Esophagus squamous epithelium (tissue), 5 donors: ENCODE measurements at regions not wholly inside any gene's neighbourhood (a gene's known extent, or its start where the extent isn't known, plus 50 kb on each side); places are given as distances from the start of the nearest gene placed in this dataset.

Experiments
- DNase-seq: peaks from one replicate; lab custom pipeline; 2025; lab: John Stamatoyannopoulos, UW
- H3K27ac ChIP-seq, 4 donors: fragments of 200-600 bp; sonication (generic); one replicate each; pipeline ENCODE4 v1.5.1; 2016 to 2019; ENCODE audit warnings: mild to moderate bottlenecking in 1 of 4
- H3K27me3 ChIP-seq, 4 donors: fragments of 200-600 bp; sonication (generic); 1 replicate in 3 of 4; 2 replicates in 1 of 4; pipeline versions ENCODE4 v1.5.1 to v1.6.0; 2017 to 2021; ENCODE audit warnings: antibody characterized with exemption in 1 of 4
- H3K36me3 ChIP-seq, 3 donors: fragments of 200-600 bp; sonication (generic); one replicate each; pipeline ENCODE4 v1.5.1; 2016 to 2019
- H3K4me1 ChIP-seq, 3 donors: fragments of 200-600 bp; sonication (generic); one replicate each; pipeline ENCODE4 v1.5.1; 2017 to 2019
- H3K4me3 ChIP-seq, 4 donors: fragments of 200-600 bp; sonication (generic); 1 replicate in 3 of 4; 2 replicates in 1 of 4; pipeline ENCODE4 v1.5.1; 2016 to 2019; ENCODE audit warnings: mild to moderate bottlenecking in 2 of 4, moderate library complexity in 1 of 4
- H3K9me3 ChIP-seq, 3 donors: fragments of 200-600 bp; sonication (generic); one replicate each; pipeline ENCODE4 v1.5.1; 2016 to 2019
- CTCF ChIP-seq, 6 experiments: fragments of 450-650 bp in 4 of 6; fragments of 200-600 bp in 2 of 6; sonication (generic) in 2 of 6; IDR thresholded peaks; one replicate each; pipeline ENCODE4 v1.5.1; 2016 to 2019; ENCODE audit warnings: antibody characterized with exemption in 6 of 6, mild to moderate bottlenecking in 4 of 6, moderate library complexity in 4 of 6
- POLR2A ChIP-seq, 4 donors: fragments of 450-650 bp; IDR thresholded peaks; one replicate each; pipeline ENCODE4 v1.6.1; 2017; ENCODE audit warnings: antibody characterized with exemption in 4 of 4, mild to moderate bottlenecking in 4 of 4, moderate library complexity in 3 of 4
- WGBS, 2 donors: methylation state at CpG; one replicate each; pipeline ENCODE4 v1.1.5; 2018; 5-methylcytosine and 5-hydroxymethylcytosine counted together
- intact Hi-C: fragments of 100-400 bp; cut with DNase I; formaldehyde crosslinking; loops from one replicate; pipeline ENCODE4 v1.15.0; 2022
- donor health status: DM: yes; HTN: yes; CAD: no.

DNA sequence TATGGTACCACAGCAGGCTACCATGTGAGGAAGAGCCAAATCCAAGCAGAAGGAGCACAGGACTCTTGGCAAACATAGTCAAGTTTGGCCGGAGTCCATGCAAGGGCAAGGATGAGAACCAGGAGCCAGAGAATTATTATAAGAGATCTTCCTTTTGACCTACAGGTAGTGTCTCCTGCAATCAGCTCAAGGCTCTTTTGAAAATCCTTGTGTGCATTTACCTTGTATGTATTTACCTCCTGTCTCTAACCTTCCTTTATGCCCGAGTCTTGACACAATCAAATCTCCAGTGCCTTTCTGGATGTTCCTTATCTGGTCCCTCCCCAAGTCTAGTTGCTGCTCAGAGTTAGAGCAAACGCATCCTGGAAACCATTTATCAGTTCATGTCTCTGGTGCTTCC lies 855.0 kb upstream of the CELF4 start:
- Histone ChIP-seq H3K9me3 (no peaks in the 10 kb centered on the region), H3K36me3 (no peaks in the 10 kb centered on the region), H3K4me1 (no peaks in the 10 kb centered on the region), H3K27ac (no peak overlapping the region), H3K27me3 (no peaks in the 10 kb centered on the region), H3K4me3 (peak overlapping the region in 1 of 4 donors; percentile 36)
- no peak for DNase-seq
- intact Hi-C loops: no loop called here
- TF ChIP-seq POLR2A (IDR thresholded peaks at IDR 0.05): no peak
- no peak for TF ChIP-seq CTCF (IDR thresholded peaks at IDR 0.05)
- 43 to 56% methylated on average over 3 of the region's 3 CpGs for WGBS, 2 donors

GRCh38 chr18:38415811-38416210 lies 850.2 kb upstream of the CELF4 start:
- H3K36me3 ChIP-seq: no peaks in the 10 kb centered on the region
- TF ChIP-seq POLR2A (IDR thresholded peaks at IDR 0.05) (no peak), CTCF (IDR thresholded peaks at IDR 0.05) (no peak)

GRCh38 chr18:38413193-38413592 lies 847.6 kb upstream of the CELF4 start:
- Histone ChIP-seq H3K27me3 (no peaks in the 10 kb centered on the region), H3K4me3 (no peak overlapping the region), H3K4me1 (no peaks in the 10 kb centered on the region), H3K27ac (no peak overlapping the region), H3K9me3 (no peaks in the 10 kb centered on the region), H3K36me3 (no peaks in the 10 kb centered on the region)
- TF ChIP-seq POLR2A (IDR thresholded peaks at IDR 0.05) (no peak), CTCF (IDR thresholded peaks at IDR 0.05) (no peak)
- intact Hi-C loops: no loop called here
- no peak for DNase-seq
- WGBS, 2 donors: 70 to 94% methylated on average over 2 of the region's 2 CpGs

More at GRCh38 chr18:38415811-38416210, 850.2 kb upstream of the CELF4 start:
- H3K4me1 ChIP-seq: no peaks in the 10 kb centered on the region
- H3K27me3 ChIP-seq: no peaks in the 10 kb centered on the region
- no peaks in the 10 kb centered on the region for H3K9me3 ChIP-seq
- WGBS, 2 donors: 86 to 94% methylated on average over 2 to 3 of the region's 4 CpGs
- H3K4me3 ChIP-seq: no peak overlapping the region
- intact Hi-C loops: no loop called here
- H3K27ac ChIP-seq: no peak overlapping the region
- no peak for DNase-seq

GRCh38 chr18:38406607-38407006 lies 841.0 kb upstream of the CELF4 start:
- no peak overlapping the region for H3K27ac ChIP-seq
- H3K27me3 ChIP-seq: no peaks in the 10 kb centered on the region
- no peak for DNase-seq
- H3K36me3 ChIP-seq: no peaks in the 10 kb centered on the region
- TF ChIP-seq POLR2A (IDR thresholded peaks at IDR 0.05): no peak
- TF ChIP-seq CTCF (IDR thresholded peaks at IDR 0.05): no peak
- 61 to 77% methylated on average over 4 of the region's 4 CpGs for WGBS, 2 donors
- H3K4me1 ChIP-seq: no peaks in the 10 kb centered on the region
- intact Hi-C loops: no loop called here
- no peak overlapping the region for H3K4me3 ChIP-seq
- no peaks in the 10 kb centered on the region for H3K9me3 ChIP-seq

- no peak for TF ChIP-seq CTCF (IDR thresholded peaks at IDR 0.05)
- TF ChIP-seq POLR2A (IDR thresholded peaks at IDR 0.05): no peak
- Histone ChIP-seq H3K9me3 (no peaks in the 10 kb centered on the region), H3K4me3 (no peak overlapping the region), H3K27me3 (no peaks in the 10 kb centered on the region), H3K4me1 (no peaks in the 10 kb centered on the region), H3K27ac (no peak overlapping the region), H3K36me3 (no peaks in the 10 kb centered on the region)
- intact Hi-C loops: no loop called here
- WGBS, 2 donors: 63 to 81% methylated on average over 3 of the region's 3 CpGs
- DNase-seq: no peak
Measured at GRCh38 chr18:38402509-38402908, 836.9 kb upstream of the CELF4 start.
